ENCODE measurements at regions not wholly inside any gene's neighbourhood (a gene's known extent, or its start where the extent isn't known, plus 50 kb on each side); places are given as distances from the start of the nearest gene placed in this dataset.

- H3K4me3 Mint-ChIP-seq = no peak overlapping the region
- Histone ChIP-seq H4K20me1 (ENCODE audit: control insufficient read depth, insufficient read depth, low read length, poor library complexity, severe bottlenecking) (no peaks in the 10 kb centered on the region), H3K9me3 (ENCODE audit: control extremely low read depth in 1 of 3, control insufficient read depth in 2 of 3, insufficient read depth in 1 of 3, low read length in 2 of 3) (peaks cover 0 to 3% (median 0%) of the 10 kb centered on the region in 3 donors), H3K27ac (ENCODE audit: low read length in 2 of 2) (no peak overlapping the region), H3K4me3 (ENCODE audit: control extremely low read depth in 1 of 5, extremely low read depth in 1 of 5, insufficient read depth in 1 of 5, low read depth in 2 of 5, low read length in 4 of 5) (no peak overlapping the region), H2AFZ (ENCODE audit: insufficient read depth, low read depth, low read length, poor library complexity, severe bottlenecking) (no peak overlapping the region), H3K4me1 (ENCODE audit: control insufficient read depth in 2 of 2, insufficient read depth in 2 of 2, low read length in 2 of 2) (no peaks in the 10 kb centered on the region), H3K36me3 (replicated peaks in 1 of 2; ENCODE audit: control extremely low read depth in 1 of 2, control insufficient read depth in 1 of 2, extremely low read depth in 1 of 2, insufficient read depth in 2 of 2, low read length in 1 of 2) (no peaks in the 10 kb centered on the region), H3K9ac (ENCODE audit: low read length) (no peak overlapping the region), H3K79me2 (ENCODE audit: control insufficient read depth, insufficient read depth, low read length) (no peaks in the 10 kb centered on the region), H3K4me2 (replicated peaks; ENCODE audit: low read depth, low read length, poor library complexity, severe bottlenecking) (no peak overlapping the region), H3K27me3 (replicated peaks in 1 of 4; ENCODE audit: control extremely low read depth in 1 of 4, control insufficient read depth in 3 of 4, insufficient read depth in 4 of 4, low read length in 3 of 4) (no peaks in the 10 kb centered on the region)
- H3K27ac Mint-ChIP-seq = no peak overlapping the region
- WGBS (ENCODE audit: insufficient coverage) = no CpG with 5 or more reads among the region's 1 CpG
- TF ChIP-seq EZH2 (IDR thresholded peaks at IDR 0.05; ENCODE audit: borderline replicate concordance, insufficient read depth, low read depth, low read length, poor library complexity, severe bottlenecking) (no peak), CTCF (IDR thresholded peaks at IDR 0.05) (no peak)
- no peaks in the 10 kb centered on the region for H3K4me1 Mint-ChIP-seq
- intact Hi-C loops (cut with micrococcal nuclease) = no loop called here
- DNase-seq = no peak
- no peaks in the 10 kb centered on the region for H3K9me3 Mint-ChIP-seq (ENCODE audit: insufficient read depth)
- ChIA-PET POLR2A (no interaction called here), CTCF (no interaction called here)
- H3K27me3 Mint-ChIP-seq = no peaks in the 10 kb centered on the region
- no peak for ATAC-seq (ENCODE audit: low read depth)
Observed at GRCh38 chr7:81333004-81333403, 414.2 kb upstream of the SEMA3C start.

- ChIA-PET CTCF (no interaction called here), POLR2A (no interaction called here)
- H3K9ac ChIP-seq (ENCODE audit: low read length) = no peak overlapping the region
- no peaks in the 10 kb centered on the region for H3K27me3 ChIP-seq (replicated peaks in 1 of 4; ENCODE audit: control extremely low read depth in 1 of 4, control insufficient read depth in 3 of 4, insufficient read depth in 4 of 4, low read length in 3 of 4)
- no peaks in the 10 kb centered on the region for H3K79me2 ChIP-seq (ENCODE audit: control insufficient read depth, insufficient read depth, low read length)
- H3K4me2 ChIP-seq (replicated peaks; ENCODE audit: low read depth, low read length, poor library complexity, severe bottlenecking) = no peak overlapping the region
- no peaks in the 10 kb centered on the region for H3K9me3 Mint-ChIP-seq (ENCODE audit: insufficient read depth)
- H3K27ac ChIP-seq (ENCODE audit: low read length in 2 of 2) = no peak overlapping the region
- intact Hi-C loops (cut with micrococcal nuclease) = no loop called here
- no peak overlapping the region for H3K4me3 ChIP-seq (ENCODE audit: control extremely low read depth in 1 of 5, extremely low read depth in 1 of 5, insufficient read depth in 1 of 5, low read depth in 2 of 5, low read length in 4 of 5)
- no peaks in the 10 kb centered on the region for H3K36me3 ChIP-seq (replicated peaks in 1 of 2; ENCODE audit: control extremely low read depth in 1 of 2, control insufficient read depth in 1 of 2, extremely low read depth in 1 of 2, insufficient read depth in 2 of 2, low read length in 1 of 2)
- no peak overlapping the region for H3K27ac Mint-ChIP-seq
- no peaks in the 10 kb centered on the region for H4K20me1 ChIP-seq (ENCODE audit: control insufficient read depth, insufficient read depth, low read length, poor library complexity, severe bottlenecking)
- H3K4me1 ChIP-seq (ENCODE audit: control insufficient read depth in 2 of 2, insufficient read depth in 2 of 2, low read length in 2 of 2) = no peaks in the 10 kb centered on the region
- H2AFZ ChIP-seq (ENCODE audit: insufficient read depth, low read depth, low read length, poor library complexity, severe bottlenecking) = no peak overlapping the region
- H3K4me1 Mint-ChIP-seq = no peaks in the 10 kb centered on the region
- no peaks in the 10 kb centered on the region for H3K27me3 Mint-ChIP-seq
- TF ChIP-seq EZH2 (IDR thresholded peaks at IDR 0.05; ENCODE audit: borderline replicate concordance, insufficient read depth, low read depth, low read length, poor library complexity, severe bottlenecking) = no peak
- no peak for TF ChIP-seq CTCF (IDR thresholded peaks at IDR 0.05)
- DNase-seq (no peak), ATAC-seq (ENCODE audit: low read depth) (no peak)
- no peaks in the 10 kb centered on the region for H3K9me3 ChIP-seq (ENCODE audit: control extremely low read depth in 1 of 3, control insufficient read depth in 2 of 3, insufficient read depth in 1 of 3, low read length in 2 of 3)
- WGBS (ENCODE audit: insufficient coverage) = no CpG with 5 or more reads among the region's 1 CpG
- H3K4me3 Mint-ChIP-seq = no peak overlapping the region
Observed at GRCh38 chr7:81331061-81332018, 412.5 kb upstream of the SEMA3C start.

Measured in B cell (primary cell).